ENCODE measurements at regions not wholly inside any gene's neighbourhood (a gene's known extent, or its start where the extent isn't known, plus 50 kb on each side); places are given as distances from the start of the nearest gene placed in this dataset.

- no peaks in the 10 kb centered on the region for H3K27me3 ChIP-seq (ENCODE audit: low read depth)
- H3K4me3 ChIP-seq = peak overlapping the region; percentile 15
- no peak for TF ChIP-seq CTCF (IDR thresholded peaks at IDR 0.05; ENCODE audit: borderline replicate concordance)
- no peaks in the 10 kb centered on the region for H3K36me3 ChIP-seq
- peak overlapping the region; percentile 81 for H3K27ac ChIP-seq (replicated peaks)
- DNase-seq = no peak
- H3K9me3 ChIP-seq (replicated peaks) = no peaks in the 10 kb centered on the region
- H3K4me1 ChIP-seq = peaks cover 27% of the 10 kb centered on the region
- intact Hi-C loops (cut with micrococcal nuclease) = no loop called here
Observed at GRCh38 chr10:3887404-3887803, 102.4 kb upstream of the KLF6 start.

GRCh38 chr10:3886641-3887251 is 101.7 kb upstream of the KLF6 start:
- H3K4me3 ChIP-seq = peak overlapping the region; percentile 32
- H3K27ac ChIP-seq (replicated peaks) = peak overlapping the region; percentile 81
- H3K36me3 ChIP-seq = no peaks in the 10 kb centered on the region
- H3K27me3 ChIP-seq (ENCODE audit: low read depth) = no peaks in the 10 kb centered on the region
- TF ChIP-seq CTCF (IDR thresholded peaks at IDR 0.05; ENCODE audit: borderline replicate concordance) = no peak
- no peaks in the 10 kb centered on the region for H3K9me3 ChIP-seq (replicated peaks)
- H3K4me1 ChIP-seq = peaks cover 27% of the 10 kb centered on the region
- no peak for DNase-seq
- intact Hi-C loops (cut with micrococcal nuclease) = no loop called here

DNA sequence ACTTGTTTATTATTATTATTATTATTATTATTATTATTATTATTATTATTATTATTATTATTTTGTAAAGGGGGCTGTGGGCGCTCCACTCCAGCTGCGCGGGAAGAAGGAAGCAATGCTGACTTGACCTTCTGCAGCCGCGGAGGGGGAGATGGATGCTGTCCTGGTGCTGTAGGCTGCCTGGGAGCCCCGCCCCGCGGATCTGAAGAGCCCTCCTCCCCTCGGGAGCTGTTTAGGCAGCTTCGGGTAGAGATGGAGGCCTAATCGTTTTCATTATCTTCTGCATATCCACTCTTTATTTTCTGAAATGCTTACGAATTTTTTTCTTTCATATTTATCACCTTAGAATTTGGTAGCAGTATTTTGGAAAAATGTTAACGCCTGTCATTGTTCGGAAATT is 101.2 kb upstream of the KLF6 start:
- DNase-seq = peak; percentile 70
- Histone ChIP-seq H3K36me3 (no peaks in the 10 kb centered on the region), H3K27ac (replicated peaks) (peak overlapping the region; percentile 81), H3K4me1 (peaks cover 27% of the 10 kb centered on the region), H3K4me3 (peak overlapping the region; percentile 32), H3K9me3 (replicated peaks) (no peaks in the 10 kb centered on the region), H3K27me3 (ENCODE audit: low read depth) (no peaks in the 10 kb centered on the region)
- intact Hi-C loops (cut with micrococcal nuclease) = no loop called here
- no peak for TF ChIP-seq CTCF (IDR thresholded peaks at IDR 0.05; ENCODE audit: borderline replicate concordance)

- no peak for TF ChIP-seq CTCF (IDR thresholded peaks at IDR 0.05; ENCODE audit: borderline replicate concordance)
- no peaks in the 10 kb centered on the region for H3K9me3 ChIP-seq (replicated peaks)
- no peaks in the 10 kb centered on the region for H3K36me3 ChIP-seq
- peaks cover 23% of the 10 kb centered on the region for H3K4me1 ChIP-seq
- DNase-seq = no peak
- H3K27me3 ChIP-seq (ENCODE audit: low read depth) = no peaks in the 10 kb centered on the region
- intact Hi-C loops (cut with micrococcal nuclease) = no loop called here
- no peak overlapping the region for H3K27ac ChIP-seq (replicated peaks)
- no peak overlapping the region for H3K4me3 ChIP-seq
Observed at GRCh38 chr10:3882855-3883254, 97.8 kb upstream of the KLF6 start.

- H3K4me1 ChIP-seq = peaks cover 10% of the 10 kb centered on the region
- H3K4me3 ChIP-seq = no peak overlapping the region
- H3K9me3 ChIP-seq (replicated peaks) = no peaks in the 10 kb centered on the region
- no peak for DNase-seq
- no peaks in the 10 kb centered on the region for H3K27me3 ChIP-seq (ENCODE audit: low read depth)
- H3K27ac ChIP-seq (replicated peaks) = no peak overlapping the region
- H3K36me3 ChIP-seq = no peaks in the 10 kb centered on the region
- intact Hi-C loops (cut with micrococcal nuclease) = no loop called here
- TF ChIP-seq CTCF (IDR thresholded peaks at IDR 0.05; ENCODE audit: borderline replicate concordance) = no peak
Observed at GRCh38 chr10:3881622-3882021, 96.6 kb upstream of the KLF6 start.

Measured in left ventricle myocardium inferior (tissue), 1 donor.